ENCODE measurements at regions not wholly inside any gene's neighbourhood (a gene's known extent, or its start where the extent isn't known, plus 50 kb on each side); places are given as distances from the start of the nearest gene placed in this dataset.

DNA sequence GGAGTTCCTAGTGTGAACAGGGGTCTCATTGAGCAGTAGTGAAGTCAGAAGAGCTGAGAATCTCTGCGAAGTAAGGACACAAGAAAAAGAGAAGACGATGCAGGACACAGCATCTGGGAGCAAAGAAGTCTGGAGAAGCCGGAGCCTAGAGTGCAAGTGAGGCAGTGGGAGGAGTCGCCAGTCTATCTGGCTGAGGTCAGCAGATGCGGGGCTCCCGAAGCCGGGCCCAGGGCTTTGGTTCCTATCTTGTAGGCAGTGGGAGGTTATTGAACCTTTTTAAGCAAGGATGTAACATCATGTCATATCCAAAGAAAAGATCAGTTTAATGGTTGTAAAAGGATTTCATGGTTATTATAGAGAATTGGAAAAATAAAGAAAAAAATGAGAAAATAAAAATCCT, 90.8 kb upstream of the KCTD1 start:
- no peaks in the 10 kb centered on the region for H3K4me1 ChIP-seq (ENCODE audit: control insufficient read depth, extremely low read depth, insufficient read depth, low read length)
- H3K36me3 ChIP-seq (ENCODE audit: control insufficient read depth, insufficient read depth, low read length): no peaks in the 10 kb centered on the region
- H3K27me3 ChIP-seq (ENCODE audit: control insufficient read depth, insufficient read depth, low read length): no peaks in the 10 kb centered on the region
- no peak for TF ChIP-seq CTCF (conservative IDR thresholded peaks at IDR 0.05 in 1 of 2, IDR thresholded peaks at IDR 0.05 in 1 of 2; ENCODE audit: low read depth in 1 of 2, low read length in 2 of 2)
- no peak for TF ChIP-seq EZH2 (IDR thresholded peaks at IDR 0.05; ENCODE audit: low read length, missing control alignments)
- H4K20me1 ChIP-seq (ENCODE audit: control insufficient read depth, extremely low read depth, insufficient read depth, low read length): no peaks in the 10 kb centered on the region
- H3K4me3 ChIP-seq (replicated peaks in 1 of 4; ENCODE audit: control extremely low read depth in 1 of 4, insufficient read depth in 1 of 4, low read depth in 3 of 4, low read length in 4 of 4): no peak overlapping the region
- DNase-seq (ENCODE audit: low read depth in 2 of 2): no peak
- H3K9ac ChIP-seq (ENCODE audit: insufficient read depth, low read length): no peak overlapping the region
- no peak overlapping the region for H3K27ac ChIP-seq (ENCODE audit: insufficient read depth, low read length)
- no peaks in the 10 kb centered on the region for H3K9me3 ChIP-seq (ENCODE audit: control insufficient read depth, insufficient read depth, low read depth, low read length)
- H3K79me2 ChIP-seq (ENCODE audit: control insufficient read depth, insufficient read depth, low read length): no peaks in the 10 kb centered on the region
- H3K4me2 ChIP-seq (ENCODE audit: extremely low read depth, insufficient read depth, low read length): no peak overlapping the region
- no peak overlapping the region for H2AFZ ChIP-seq (ENCODE audit: low read length)

GRCh38 chr18:26637983-26638382, 89.6 kb upstream of the KCTD1 start:
- Histone ChIP-seq H3K27me3 (ENCODE audit: control insufficient read depth, insufficient read depth, low read length) (no peaks in the 10 kb centered on the region), H3K9ac (ENCODE audit: insufficient read depth, low read length) (no peak overlapping the region)
- TF ChIP-seq CTCF (conservative IDR thresholded peaks at IDR 0.05 in 1 of 2, IDR thresholded peaks at IDR 0.05 in 1 of 2; ENCODE audit: low read depth in 1 of 2, low read length in 2 of 2) (no peak), EZH2 (IDR thresholded peaks at IDR 0.05; ENCODE audit: low read length, missing control alignments) (no peak)

GRCh38 chr18:26637324-26637723, 89.0 kb upstream of the KCTD1 start:
- no peak overlapping the region for H2AFZ ChIP-seq (ENCODE audit: low read length)
- H3K9ac ChIP-seq (ENCODE audit: insufficient read depth, low read length): no peak overlapping the region
- no peaks in the 10 kb centered on the region for H3K9me3 ChIP-seq (ENCODE audit: control insufficient read depth, insufficient read depth, low read depth, low read length)
- TF ChIP-seq CTCF (conservative IDR thresholded peaks at IDR 0.05 in 1 of 2, IDR thresholded peaks at IDR 0.05 in 1 of 2; ENCODE audit: low read depth in 1 of 2, low read length in 2 of 2) (no peak), EZH2 (IDR thresholded peaks at IDR 0.05; ENCODE audit: low read length, missing control alignments) (no peak)
- DNase-seq (ENCODE audit: low read depth in 2 of 2): no peak
- H3K79me2 ChIP-seq (ENCODE audit: control insufficient read depth, insufficient read depth, low read length): no peaks in the 10 kb centered on the region
- no peak overlapping the region for H3K27ac ChIP-seq (ENCODE audit: insufficient read depth, low read length)
- no peak overlapping the region for H3K4me3 ChIP-seq (replicated peaks in 1 of 4; ENCODE audit: control extremely low read depth in 1 of 4, insufficient read depth in 1 of 4, low read depth in 3 of 4, low read length in 4 of 4)
- no peak overlapping the region for H3K4me2 ChIP-seq (ENCODE audit: extremely low read depth, insufficient read depth, low read length)
- no peaks in the 10 kb centered on the region for H4K20me1 ChIP-seq (ENCODE audit: control insufficient read depth, extremely low read depth, insufficient read depth, low read length)
- no peaks in the 10 kb centered on the region for H3K27me3 ChIP-seq (ENCODE audit: control insufficient read depth, insufficient read depth, low read length)
- no peaks in the 10 kb centered on the region for H3K36me3 ChIP-seq (ENCODE audit: control insufficient read depth, insufficient read depth, low read length)
- H3K4me1 ChIP-seq (ENCODE audit: control insufficient read depth, extremely low read depth, insufficient read depth, low read length): no peaks in the 10 kb centered on the region

More at GRCh38 chr18:26637983-26638382, 89.6 kb upstream of the KCTD1 start:
- Histone ChIP-seq H3K4me3 (replicated peaks in 1 of 4; ENCODE audit: control extremely low read depth in 1 of 4, insufficient read depth in 1 of 4, low read depth in 3 of 4, low read length in 4 of 4) (no peak overlapping the region), H3K27ac (ENCODE audit: insufficient read depth, low read length) (no peak overlapping the region), H3K4me2 (ENCODE audit: extremely low read depth, insufficient read depth, low read length) (no peak overlapping the region), H3K36me3 (ENCODE audit: control insufficient read depth, insufficient read depth, low read length) (no peaks in the 10 kb centered on the region), H2AFZ (ENCODE audit: low read length) (no peak overlapping the region), H3K79me2 (ENCODE audit: control insufficient read depth, insufficient read depth, low read length) (no peaks in the 10 kb centered on the region), H4K20me1 (ENCODE audit: control insufficient read depth, extremely low read depth, insufficient read depth, low read length) (no peaks in the 10 kb centered on the region), H3K9me3 (ENCODE audit: control insufficient read depth, insufficient read depth, low read depth, low read length) (no peaks in the 10 kb centered on the region), H3K4me1 (ENCODE audit: control insufficient read depth, extremely low read depth, insufficient read depth, low read length) (no peaks in the 10 kb centered on the region)
- DNase-seq (ENCODE audit: low read depth in 2 of 2): no peak

Measured in fibroblast of lung (primary cell).